H1 (cell line): ENCODE measurements at regions not wholly inside any gene's neighbourhood (a gene's known extent, or its start where the extent isn't known, plus 50 kb on each side); places are given as distances from the start of the nearest gene placed in this dataset.

ENCODE experiments used
- CTCF ChIP-seq, 3 experiments: IDR thresholded peaks; 1 replicate in 2 of 3; 2 replicates in 1 of 3; pipeline versions ENCODE4 v1.5.1 to v1.6.1; 2011; ENCODE audit warnings: low read length in 3 of 3, mild to moderate bottlenecking in 3 of 3, inconsistent platforms in 2 of 3, low read depth in 1 of 3, moderate library complexity in 1 of 3; ENCODE audit not compliant: insufficient read depth in 1 of 3; ENCODE audit errors: control extremely low read depth in 1 of 3
- EP300 ChIP-seq, 2 experiments: IDR thresholded peaks; 1 replicate in 1 of 2; 2 replicates in 1 of 2; pipeline ENCODE4 v1.6.1; 2011 to 2012; ENCODE audit warnings: low read depth in 2 of 2, low read length in 2 of 2, mild to moderate bottlenecking in 2 of 2, borderline replicate concordance in 1 of 2, inconsistent platforms in 1 of 2, moderate library complexity in 1 of 2
- GABPA ChIP-seq: IDR thresholded peaks from 2 replicates; pipeline ENCODE4 v1.6.1; 2011; ENCODE audit warnings: mild to moderate bottlenecking, low read length, moderate library complexity, borderline replicate concordance; ENCODE audit not compliant: insufficient read depth
- HDAC6 ChIP-seq: IDR thresholded peaks from one replicate; pipeline ENCODE4 v1.7.1; 2012; ENCODE audit warnings: low read depth, mild to moderate bottlenecking, inconsistent platforms, low read length, moderate library complexity
- MAX ChIP-seq: IDR thresholded peaks from 2 replicates; pipeline ENCODE4 v1.6.1; 2012; ENCODE audit warnings: inconsistent platforms
- POLR2AphosphoS5 ChIP-seq: IDR thresholded peaks from 2 replicates; pipeline ENCODE4 v1.6.1; 2011; ENCODE audit warnings: low read depth, low read length
- RNF2 ChIP-seq: fragments of 200-900, 300-1000 bp; sonication (generic); IDR thresholded peaks from 2 replicates; pipeline ENCODE4 v1.7.1; 2016; ENCODE audit warnings: borderline replicate concordance, low read depth, mild to moderate bottlenecking, antibody characterized with exemption, low read length; ENCODE audit not compliant: poor library complexity, severe bottlenecking; ENCODE audit errors: missing control alignments
- USF2 ChIP-seq: IDR thresholded peaks from 2 replicates; pipeline ENCODE4 v1.6.1; 2011; ENCODE audit warnings: low read length, improper control_type of control experiment

- no peak for TF ChIP-seq USF2
- TF ChIP-seq EP300 (IDR thresholded peaks at IDR 0.05; ENCODE audit: borderline replicate concordance in 1 of 2, low read depth in 2 of 2, low read length in 2 of 2): no peak
- TF ChIP-seq CTCF (IDR thresholded peaks at IDR 0.05; ENCODE audit: control extremely low read depth in 1 of 3, insufficient read depth in 1 of 3, low read depth in 1 of 3, low read length in 3 of 3): no peak
- TF ChIP-seq GABPA: no peak
- no peak for TF ChIP-seq POLR2AphosphoS5
- TF ChIP-seq HDAC6: no peak
- no peak for TF ChIP-seq MAX
- no peak for TF ChIP-seq RNF2
Measured at GRCh38 chr7:3175285-3175902, 125.7 kb upstream of the SDK1 start.
